Frontal cortex (tissue), 4 donors: ENCODE measurements at regions not wholly inside any gene's neighbourhood (a gene's known extent, or its start where the extent isn't known, plus 50 kb on each side); places are given as distances from the start of the nearest gene placed in this dataset. TPM values are rescaled to one million over a fixed set of nuclear protein-coding genes. Genes with fewer than 3 reads are reported as not detected.
"Not testable (repeated sequence)": the region's sequence is repeated elsewhere in the genome, so short reads cannot be mapped to it uniquely, and the experiment has no call there.

ENCODE experiments used
- DNase-seq, 2 donors: peaks; one replicate each; pipeline ENCODE4 v3.0.0; 2012; ENCODE audit warnings: low spot score in 2 of 2
- FAIRE-seq: peaks from 2 replicates; lab custom pipeline; 2012; peaks lifted over from hg19 to GRCh38; lab: Jason Lieb, UNC
- small RNA-seq: library from RNA; depleted of rRNA; stranded (forward); fragments of <200 nt; gene quantifications from one replicate; pipeline ENCODE3, GENCODE V24; 2014
- donor health status: control.
- donor health status: control.
- donor health status: control.

DNA sequence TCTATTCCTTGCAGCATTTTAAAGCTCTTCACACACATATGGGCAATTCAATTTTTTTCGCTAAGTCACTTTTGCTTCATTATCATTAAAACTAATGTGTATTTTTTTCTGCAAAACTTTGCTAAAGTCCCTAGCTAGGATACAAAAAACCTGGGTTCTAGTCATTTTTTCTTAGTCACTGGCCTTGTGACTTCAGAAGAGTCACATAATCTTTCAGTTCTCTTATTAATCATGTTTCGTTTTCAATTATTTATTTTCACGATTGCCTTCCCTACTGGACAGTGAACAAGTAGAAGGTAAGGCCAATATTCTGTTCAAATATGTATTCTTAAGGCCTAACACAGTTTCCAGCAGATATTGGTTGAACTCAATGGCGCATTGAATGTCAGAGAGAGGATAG lies 60.9 kb upstream of the CYRIA start:
- FAIRE-seq (no peak), DNase-seq (no peak)

- FAIRE-seq (no peak), DNase-seq (no peak)
Observed at GRCh38 chr2:16726147-16726546, 60.5 kb upstream of the CYRIA start.

- no peak for FAIRE-seq
- DNase-seq, result no peak
Observed at GRCh38 chr2:16725549-16725948, 59.9 kb upstream of the CYRIA start.

DNA sequence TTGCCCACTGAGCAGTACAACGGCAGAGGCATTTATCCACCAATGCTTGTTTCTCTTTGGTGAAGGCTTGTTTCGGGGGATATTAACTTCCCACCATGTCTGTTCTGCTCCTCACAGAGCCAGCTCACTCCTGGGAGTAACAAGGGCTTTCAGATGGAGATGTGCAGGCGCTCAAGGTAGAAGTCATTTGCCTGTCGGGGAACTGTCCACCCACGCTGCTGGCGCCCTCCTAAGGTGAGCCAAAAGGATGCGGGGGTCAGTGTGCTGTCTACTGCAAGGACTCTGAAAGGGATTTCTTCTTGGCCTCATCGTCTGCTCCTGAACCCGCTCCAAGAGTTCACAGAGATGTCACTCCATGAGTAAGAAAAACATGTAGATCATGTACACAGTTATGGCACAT lies 57.0 kb upstream of the CYRIA start:
- no peak for FAIRE-seq
- DNase-seq, result no peak

DNA sequence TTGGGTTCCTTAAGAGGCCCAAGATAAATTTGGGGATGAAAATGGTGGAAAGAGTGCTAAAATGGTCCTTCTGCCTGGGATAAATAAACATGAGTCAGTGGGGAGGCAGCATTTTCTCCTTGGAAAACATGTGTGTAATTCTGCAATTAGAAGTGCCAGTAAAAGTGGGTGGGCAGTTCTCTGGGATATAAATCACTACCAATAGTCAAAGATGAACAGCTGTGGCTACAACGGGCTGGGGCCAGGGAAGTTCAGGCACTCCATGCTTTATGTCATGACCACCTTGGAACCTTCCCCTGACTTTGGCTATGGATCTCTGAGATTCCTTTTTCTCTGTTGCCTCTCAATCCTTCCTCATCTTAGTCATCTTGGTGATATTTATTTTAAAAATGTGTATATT lies 56.5 kb upstream of the CYRIA start:
- FAIRE-seq (no peak), DNase-seq (no peak)

GRCh38 chr2:16721529-16721928 lies 55.9 kb upstream of the CYRIA start:
- DNase-seq, FAIRE-seq: not testable (repeated sequence)

GRCh38 chr2:16720737-16721136 lies 55.1 kb upstream of the CYRIA start:
- not testable (repeated sequence) for FAIRE-seq, DNase-seq

DNA sequence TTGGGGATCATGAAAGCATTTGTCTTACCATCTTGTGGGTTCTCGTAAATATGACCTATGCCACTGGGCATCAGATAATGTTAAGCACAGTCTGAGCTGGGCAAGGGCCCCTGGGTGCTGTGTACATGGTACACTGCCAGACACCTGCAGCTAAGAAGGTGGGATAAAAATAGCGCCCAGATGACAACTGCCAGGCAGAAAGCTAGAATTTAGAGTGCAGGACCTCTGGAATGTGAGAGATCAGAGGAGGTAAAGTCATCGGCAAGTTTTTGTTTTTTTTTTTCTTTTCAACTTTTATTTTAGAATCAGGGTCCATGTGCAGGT lies 53.8 kb upstream of the CYRIA start:
- FAIRE-seq, result no peak
- DNase-seq, result no peak

DNA sequence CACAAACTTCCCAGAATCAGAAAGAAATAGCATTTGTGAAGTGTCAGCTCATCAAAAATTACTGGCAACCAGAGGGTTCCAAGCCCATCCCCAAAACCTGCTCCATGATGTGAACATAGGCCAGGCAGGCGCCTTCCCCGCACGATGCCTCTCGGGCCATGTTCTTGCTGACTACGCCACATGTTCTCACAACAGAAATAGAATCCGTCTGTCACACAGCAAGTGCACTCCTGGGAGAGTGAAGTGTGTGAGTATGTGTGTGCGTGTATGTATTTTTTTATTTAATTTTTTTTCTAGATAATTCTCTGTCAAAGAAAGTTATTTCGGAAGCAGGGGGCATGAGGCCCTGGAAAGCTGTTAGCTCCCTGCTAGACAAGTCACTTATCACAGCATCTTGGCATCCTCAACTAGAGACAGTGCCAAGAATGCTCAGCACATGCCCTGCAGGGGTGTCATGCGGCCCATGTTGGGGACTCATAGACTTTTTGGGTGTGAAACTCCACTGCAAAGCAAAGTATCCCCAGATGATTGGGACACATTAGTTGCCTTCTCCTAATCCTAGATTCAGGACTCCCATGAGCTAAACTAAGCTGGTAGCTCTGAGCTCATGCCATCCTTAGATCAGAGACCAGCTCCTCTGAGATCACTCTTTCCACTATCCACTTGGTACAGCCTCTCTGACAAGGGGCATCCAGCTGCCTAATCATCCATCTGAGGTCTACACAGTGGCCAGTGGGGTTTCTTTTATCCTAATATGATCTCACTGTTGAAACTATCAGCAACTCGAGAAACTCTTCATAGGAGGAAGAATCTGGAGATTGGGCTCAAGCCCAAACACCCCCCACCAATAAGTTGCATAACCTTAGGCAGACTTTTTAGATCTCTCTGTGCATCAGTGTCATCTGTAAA lies 53.2 kb upstream of the CYRIA start:
- FAIRE-seq, result no peak
- no peak for DNase-seq

- DNase-seq (no peak), FAIRE-seq (no peak)
Observed at GRCh38 chr2:16717477-16717876, 51.8 kb upstream of the CYRIA start.

DNA sequence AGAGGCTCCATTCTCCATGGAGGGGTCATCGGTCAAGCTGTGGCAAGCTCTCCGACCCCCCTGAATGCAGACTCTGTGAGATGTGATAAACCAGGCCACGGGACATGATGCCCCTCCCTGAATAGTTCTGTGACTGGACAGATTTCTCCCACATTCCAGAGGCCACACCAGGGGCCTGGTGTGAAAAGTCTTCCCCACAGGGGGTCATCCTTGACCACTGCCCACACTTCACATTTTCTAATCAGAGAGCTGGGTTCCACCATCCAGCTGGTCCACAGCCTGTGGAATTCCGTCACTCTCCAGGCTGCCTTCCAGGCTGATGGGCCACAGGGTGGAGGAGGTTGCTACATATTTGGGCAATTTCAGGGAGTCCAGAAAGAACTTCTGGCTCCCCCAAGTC lies 51.3 kb upstream of the CYRIA start:
- DNase-seq (no peak), FAIRE-seq (no peak)

GRCh38 chr2:16716024-16716423 lies 50.4 kb upstream of the CYRIA start:
- FAIRE-seq (no peak), DNase-seq (no peak)

Small RNAs in the stretch of these regions (small RNA-seq; reads per million reads assigned to genes)
- not detected for gene RN7SKP168
